ENCODE measurements at regions not wholly inside any gene's neighbourhood (a gene's known extent, or its start where the extent isn't known, plus 50 kb on each side); places are given as distances from the start of the nearest gene placed in this dataset.

- TF ChIP-seq, protein P1, sequence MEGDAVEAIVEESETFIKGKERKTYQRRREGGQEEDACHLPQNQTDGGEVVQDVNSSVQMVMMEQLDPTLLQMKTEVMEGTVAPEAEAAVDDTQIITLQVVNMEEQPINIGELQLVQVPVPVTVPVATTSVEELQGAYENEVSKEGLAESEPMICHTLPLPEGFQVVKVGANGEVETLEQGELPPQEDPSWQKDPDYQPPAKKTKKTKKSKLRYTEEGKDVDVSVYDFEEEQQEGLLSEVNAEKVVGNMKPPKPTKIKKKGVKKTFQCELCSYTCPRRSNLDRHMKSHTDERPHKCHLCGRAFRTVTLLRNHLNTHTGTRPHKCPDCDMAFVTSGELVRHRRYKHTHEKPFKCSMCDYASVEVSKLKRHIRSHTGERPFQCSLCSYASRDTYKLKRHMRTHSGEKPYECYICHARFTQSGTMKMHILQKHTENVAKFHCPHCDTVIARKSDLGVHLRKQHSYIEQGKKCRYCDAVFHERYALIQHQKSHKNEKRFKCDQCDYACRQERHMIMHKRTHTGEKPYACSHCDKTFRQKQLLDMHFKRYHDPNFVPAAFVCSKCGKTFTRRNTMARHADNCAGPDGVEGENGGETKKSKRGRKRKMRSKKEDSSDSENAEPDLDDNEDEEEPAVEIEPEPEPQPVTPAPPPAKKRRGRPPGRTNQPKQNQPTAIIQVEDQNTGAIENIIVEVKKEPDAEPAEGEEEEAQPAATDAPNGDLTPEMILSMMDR (IDR thresholded peaks at IDR 0.05; ENCODE audit: borderline replicate concordance, insufficient read depth, low read depth, low read length): no peak
- H3K4me3 ChIP-seq (ENCODE audit: low read depth, low read length): no peak overlapping the region
Observed at GRCh38 chr9:88784960-88785359, 206.3 kb upstream of the S1PR3 start.

DNA sequence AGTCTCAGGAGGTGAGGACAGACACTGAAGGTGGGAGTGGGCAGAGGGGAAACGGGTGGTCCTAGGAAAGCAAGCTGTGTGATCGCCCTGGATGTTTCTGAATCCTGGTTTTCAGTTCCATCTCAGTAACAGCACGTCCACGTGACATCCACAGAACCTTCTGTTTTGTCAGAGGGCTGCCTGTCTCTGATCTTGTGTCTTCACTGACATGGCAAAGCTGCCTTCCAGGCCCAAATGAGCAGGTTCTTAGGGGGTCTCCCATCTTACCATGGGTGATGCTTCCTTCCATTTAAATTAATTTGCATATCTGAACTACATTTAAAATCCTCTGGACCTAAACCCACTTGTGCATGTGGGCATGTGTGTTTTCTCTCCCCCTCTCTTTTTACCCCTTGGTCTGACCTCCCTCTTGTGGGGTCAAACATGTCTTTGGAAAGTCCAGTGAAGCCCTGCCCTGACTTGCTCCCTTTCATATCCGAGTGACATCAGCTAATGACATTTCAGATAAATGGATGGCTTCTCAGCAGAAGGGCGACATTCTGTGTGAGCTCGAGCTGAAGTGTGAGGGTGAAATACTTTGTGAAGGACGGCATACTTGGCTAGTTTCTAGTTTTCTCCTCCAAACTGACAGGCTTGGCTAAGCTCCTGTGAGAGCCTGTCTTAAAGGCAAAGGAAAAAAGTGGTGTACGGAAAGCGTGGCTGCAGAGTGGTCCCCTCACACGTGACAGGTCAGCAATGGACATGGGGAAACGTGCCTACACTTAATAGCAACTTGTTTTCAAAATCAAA is 204.8 kb upstream of the S1PR3 start:
- TF ChIP-seq, protein P1 (IDR thresholded peaks at IDR 0.05; ENCODE audit: borderline replicate concordance, insufficient read depth, low read depth, low read length): no peak
- H3K4me3 ChIP-seq (ENCODE audit: low read depth, low read length): no peak overlapping the region

- H3K4me3 ChIP-seq (ENCODE audit: low read depth, low read length): no peak overlapping the region
- TF ChIP-seq, protein P1 (IDR thresholded peaks at IDR 0.05; ENCODE audit: borderline replicate concordance, insufficient read depth, low read depth, low read length): no peak
Observed at GRCh38 chr9:88789785-88790184, 201.5 kb upstream of the S1PR3 start.

DNA sequence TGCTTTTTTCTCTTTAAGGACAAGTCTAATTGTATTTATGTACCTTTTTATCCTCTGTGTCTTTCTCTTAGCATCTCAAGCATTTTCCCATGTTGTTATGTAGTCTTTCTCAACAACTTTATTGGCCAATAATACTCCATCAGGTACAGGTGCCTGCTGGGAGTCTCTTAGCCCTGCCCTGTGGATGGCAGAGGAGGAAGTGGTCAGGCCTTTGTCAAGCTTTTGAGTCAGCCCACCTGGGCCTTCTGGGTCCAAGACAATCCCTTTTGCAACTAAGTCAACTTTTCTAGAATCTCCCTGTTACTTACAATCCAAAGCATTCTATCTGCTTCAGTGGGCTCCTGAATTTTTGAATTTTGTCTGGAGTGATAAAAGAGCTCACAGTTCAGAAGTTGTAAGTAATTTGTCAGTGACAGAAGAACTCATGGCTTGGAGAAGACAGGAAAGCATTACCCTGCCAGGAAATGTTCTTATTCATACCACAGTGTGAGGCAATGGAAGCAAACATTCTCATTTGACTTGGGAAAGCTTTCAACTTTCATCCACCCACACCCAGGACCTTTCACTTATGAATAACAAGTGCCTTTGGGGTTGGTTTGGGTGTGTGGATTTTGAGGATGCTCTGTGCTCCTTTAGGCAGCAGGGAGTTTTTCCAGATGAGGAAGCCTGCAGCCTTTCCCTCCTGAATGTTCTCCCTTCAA is 200.0 kb upstream of the S1PR3 start:
- H3K4me3 ChIP-seq (ENCODE audit: low read depth, low read length): no peak overlapping the region
- TF ChIP-seq, protein P1 (IDR thresholded peaks at IDR 0.05; ENCODE audit: borderline replicate concordance, insufficient read depth, low read depth, low read length): no peak

- TF ChIP-seq, protein P1 (IDR thresholded peaks at IDR 0.05; ENCODE audit: borderline replicate concordance, insufficient read depth, low read depth, low read length): no peak
- H3K4me3 ChIP-seq (ENCODE audit: low read depth, low read length): no peak overlapping the region
Observed at GRCh38 chr9:88792502-88792901, 198.8 kb upstream of the S1PR3 start.

DNA sequence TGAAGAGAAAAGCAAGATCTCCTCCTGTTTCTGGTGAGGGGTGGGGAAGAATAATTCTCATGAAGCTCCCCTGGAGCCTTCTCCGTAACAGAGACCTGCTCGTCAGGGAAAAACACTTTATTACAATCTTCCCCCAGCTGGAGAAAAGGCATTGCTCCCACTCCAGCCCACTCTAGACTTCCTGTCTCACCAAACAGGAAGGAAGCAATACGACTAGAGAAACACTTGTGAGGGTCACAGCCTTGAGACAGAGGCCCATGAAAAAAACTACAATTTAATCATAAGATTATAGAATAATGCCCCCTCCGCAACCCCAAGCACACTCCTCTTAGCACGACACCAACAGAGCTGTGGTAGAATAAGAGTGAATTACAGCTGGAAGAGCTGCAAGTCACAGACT is 197.2 kb upstream of the S1PR3 start:
- TF ChIP-seq, protein P1 (IDR thresholded peaks at IDR 0.05; ENCODE audit: borderline replicate concordance, insufficient read depth, low read depth, low read length): no peak
- H3K4me3 ChIP-seq (ENCODE audit: low read depth, low read length): no peak overlapping the region

DNA sequence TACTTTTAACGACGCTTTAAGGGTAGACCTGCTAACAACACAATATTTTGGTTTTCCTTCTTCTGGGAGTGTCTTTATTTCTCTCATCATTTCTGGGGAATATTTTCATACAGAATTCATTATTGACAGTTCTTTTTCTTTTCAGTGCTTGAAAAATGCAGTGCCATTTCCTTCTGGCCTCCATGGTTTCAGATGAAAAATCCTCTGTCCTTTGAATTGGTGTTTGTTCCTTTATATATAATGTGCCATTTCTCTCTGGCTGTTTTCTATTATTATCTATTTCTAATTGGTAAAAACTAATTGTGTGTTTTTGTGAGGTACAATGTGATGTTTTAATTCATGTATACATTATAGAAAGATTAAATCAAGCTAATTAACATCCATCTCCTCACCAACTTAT is 194.3 kb upstream of the S1PR3 start:
- TF ChIP-seq, protein P1 (IDR thresholded peaks at IDR 0.05; ENCODE audit: borderline replicate concordance, insufficient read depth, low read depth, low read length): no peak

More for the DNA sequence above, 194.3 kb upstream of the S1PR3 start:
- no peak overlapping the region for H3K4me3 ChIP-seq (ENCODE audit: low read depth, low read length)
